ENCODE measurements at regions not wholly inside any gene's neighbourhood (a gene's known extent, or its start where the extent isn't known, plus 50 kb on each side); places are given as distances from the start of the nearest gene placed in this dataset.

GRCh38 chr6:3557336-3557735, 100.5 kb upstream of the SLC22A23 start:
- intact Hi-C loops (cut with DNase I), result no loop called here
- TF ChIP-seq CTCF (IDR thresholded peaks at IDR 0.05), result no peak
- H3K4me1 ChIP-seq, result no peaks in the 10 kb centered on the region
- H3K27me3 ChIP-seq (ENCODE audit: insufficient read depth in 3 of 3, low read length in 2 of 3), result no peaks in the 10 kb centered on the region
- H3K9me3 ChIP-seq, result peaks cover 13% of the 10 kb centered on the region
- no peak overlapping the region for H3K4me3 ChIP-seq
- WGBS, 3 donors, result 48 to 58% (median 49%) methylated on average over 3 of the region's 3 CpGs
- no peaks in the 10 kb centered on the region for H3K36me3 ChIP-seq (ENCODE audit: insufficient read depth in 1 of 2, low read depth in 1 of 2)
- no peak overlapping the region for H3K27ac ChIP-seq
- DNase-seq (no peak), ATAC-seq (no peak)

- intact Hi-C loops (cut with DNase I), result no loop called here
Observed at GRCh38 chr6:3553254-3553653, 96.4 kb upstream of the SLC22A23 start.

GRCh38 chr6:3551716-3552511, 95.1 kb upstream of the SLC22A23 start:
- no peak for TF ChIP-seq CTCF (IDR thresholded peaks at IDR 0.05)
- Histone ChIP-seq H3K27me3 (ENCODE audit: insufficient read depth in 3 of 3, low read length in 2 of 3) (peaks cover 0 to 4% (median 0%) of the 10 kb centered on the region in 3 donors), H3K27ac (no peak overlapping the region), H3K4me1 (no peaks in the 10 kb centered on the region), H3K36me3 (ENCODE audit: insufficient read depth in 1 of 2, low read depth in 1 of 2) (no peaks in the 10 kb centered on the region), H3K9me3 (peaks cover 14% of the 10 kb centered on the region), H3K4me3 (no peak overlapping the region)
- intact Hi-C loops (cut with DNase I), result no loop called here
- 86 to 90% (median 89%) methylated on average over 5 of the region's 5 CpGs for WGBS, 3 donors
- DNase-seq, result no peak
- no peak for ATAC-seq

More at GRCh38 chr6:3553254-3553653, 96.4 kb upstream of the SLC22A23 start:
- no peaks in the 10 kb centered on the region for H3K36me3 ChIP-seq (ENCODE audit: insufficient read depth in 1 of 2, low read depth in 1 of 2)
- no peak overlapping the region for H3K4me3 ChIP-seq
- peaks cover 14% of the 10 kb centered on the region for H3K9me3 ChIP-seq
- peaks cover 0 to 4% (median 0%) of the 10 kb centered on the region in 3 donors for H3K27me3 ChIP-seq (ENCODE audit: insufficient read depth in 3 of 3, low read length in 2 of 3)
- DNase-seq (no peak), ATAC-seq (no peak)
- no peak for TF ChIP-seq CTCF (IDR thresholded peaks at IDR 0.05)
- H3K27ac ChIP-seq, result no peak overlapping the region
- H3K4me1 ChIP-seq, result no peaks in the 10 kb centered on the region

- no peaks in the 10 kb centered on the region for H3K4me1 ChIP-seq
- no peak for DNase-seq
- intact Hi-C loops (cut with DNase I), result no loop called here
- no peak overlapping the region for H3K27ac ChIP-seq
- no peaks in the 10 kb centered on the region for H3K36me3 ChIP-seq (ENCODE audit: insufficient read depth in 1 of 2, low read depth in 1 of 2)
- WGBS, 3 donors, result 75 to 80% (median 76%) methylated on average over 7 of the region's 7 CpGs
- ATAC-seq, result no peak
- peaks cover 0 to 4% (median 0%) of the 10 kb centered on the region in 3 donors for H3K27me3 ChIP-seq (ENCODE audit: insufficient read depth in 3 of 3, low read length in 2 of 3)
- H3K9me3 ChIP-seq, result peaks cover 14% of the 10 kb centered on the region
- no peak overlapping the region for H3K4me3 ChIP-seq
- TF ChIP-seq CTCF (IDR thresholded peaks at IDR 0.05), result no peak
Observed at GRCh38 chr6:3549314-3549940, 92.6 kb upstream of the SLC22A23 start.
